Stimulated activated naive CD8-positive, alpha-beta T cell treated with anti-CD3 and anti-CD28 coated beads, Interleukin-15, Interleukin-2, amounts not matched to agents 100 U/mL and 50 U/mL, for 24 hours (primary cell): ENCODE measurements at regions not wholly inside any gene's neighbourhood (a gene's known extent, or its start where the extent isn't known, plus 50 kb on each side); places are given as distances from the start of the nearest gene placed in this dataset.

Source experiments
- ATAC-seq: fragments of 150-1000 bp; cut with Tn5 transposase; one replicate; pipeline ENCODE4 v1.10.0; 2021
- DNase-seq: peaks from one replicate; pipeline ENCODE4 v3.0.0; 2021

DNA sequence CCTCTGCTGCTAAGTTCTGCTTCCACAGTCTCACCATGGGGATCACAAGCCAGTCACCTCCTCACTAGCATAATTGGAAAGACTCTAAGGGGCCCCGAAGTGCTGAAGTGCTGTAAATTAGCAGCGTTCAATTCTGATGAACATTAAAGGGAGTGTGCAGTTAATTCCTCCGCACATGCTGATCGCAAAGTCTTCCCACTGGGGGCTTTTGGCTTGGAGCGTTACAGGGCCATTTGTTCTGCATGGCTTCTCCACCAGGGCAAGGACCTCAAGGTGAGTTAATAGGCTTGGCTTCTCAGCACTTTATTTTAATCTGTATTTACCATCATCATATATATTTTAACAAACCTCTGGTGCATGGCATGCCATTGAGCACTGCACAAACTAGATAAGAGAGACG is 216.3 kb upstream of the PARD3B start:
- ATAC-seq: no peak
- no peak for DNase-seq

DNA sequence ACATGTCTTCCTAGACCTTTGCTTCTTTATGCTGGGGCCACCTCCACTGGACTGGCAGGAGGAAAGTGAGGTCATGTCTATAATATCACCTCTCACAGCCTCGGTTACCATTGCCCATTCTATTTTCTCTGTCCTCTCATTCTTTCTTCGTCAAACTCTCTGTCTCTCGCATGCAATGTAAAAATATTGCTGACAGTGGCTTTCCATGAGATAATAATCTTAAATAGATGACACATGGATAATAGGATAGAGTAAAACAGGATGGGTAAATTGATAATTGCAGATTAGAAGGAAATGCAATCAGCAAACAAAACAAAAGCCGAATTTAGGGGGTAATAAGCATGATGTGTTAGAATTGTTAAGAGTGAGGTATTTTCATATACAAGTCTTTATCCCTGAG is 215.7 kb upstream of the PARD3B start:
- no peak for ATAC-seq
- DNase-seq: no peak

DNA sequence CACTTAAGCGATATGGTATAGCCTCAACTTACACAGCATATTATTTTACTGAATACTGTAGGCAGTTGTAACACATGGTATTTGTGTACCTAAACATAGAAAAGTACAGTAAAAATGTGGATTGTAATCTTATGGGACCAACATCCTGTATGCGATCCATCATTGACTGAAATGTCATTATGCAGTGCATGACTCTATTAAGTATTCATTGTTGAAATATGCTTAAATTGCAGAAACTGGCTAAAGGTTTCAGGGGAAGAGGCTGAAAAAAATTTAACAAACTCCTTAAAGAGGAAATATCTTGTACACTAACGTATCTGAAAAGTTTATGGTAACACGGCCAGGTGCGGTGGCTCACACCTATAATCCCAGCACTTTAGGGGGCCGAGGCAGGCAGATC is 214.1 kb upstream of the PARD3B start:
- DNase-seq: no peak
- ATAC-seq: no peak

DNA sequence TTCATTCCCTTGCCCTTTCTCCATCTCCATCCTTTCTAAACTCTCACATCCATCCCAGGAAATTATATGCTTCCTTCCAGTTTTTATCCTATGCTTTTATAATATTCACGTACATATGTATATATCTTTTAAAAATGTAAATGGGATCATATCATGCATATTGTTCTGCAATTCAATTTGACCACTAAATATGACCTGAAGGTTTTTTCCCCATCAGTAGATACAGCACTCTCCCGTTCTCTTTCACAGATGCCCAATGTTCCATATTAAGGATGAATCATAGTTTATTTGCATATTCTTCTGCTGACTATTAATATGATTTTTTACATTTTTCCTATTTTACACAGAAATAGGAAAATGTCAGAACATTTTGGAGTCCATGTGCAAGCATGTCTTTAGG is 213.3 kb upstream of the PARD3B start:
- DNase-seq (no peak), ATAC-seq (no peak)

DNA sequence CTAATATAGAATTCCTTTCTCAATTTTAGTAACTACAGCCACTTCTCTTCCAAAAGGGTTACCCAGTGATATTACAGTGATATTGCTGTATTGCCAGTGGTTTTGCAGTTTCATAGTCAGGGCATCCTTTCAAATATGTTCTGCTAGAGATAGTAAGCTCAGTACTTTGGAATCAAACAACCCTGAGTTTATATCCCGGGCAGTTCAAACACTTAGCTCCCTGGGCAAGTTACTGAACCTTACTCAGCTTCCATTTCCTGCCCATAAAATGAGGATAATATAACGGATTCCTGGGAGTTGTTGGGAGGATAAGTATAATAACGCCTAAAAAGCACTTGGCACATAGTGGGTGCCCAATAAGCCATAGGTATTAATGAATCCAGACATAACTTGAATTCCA is 212.6 kb upstream of the PARD3B start:
- ATAC-seq: no peak
- no peak for DNase-seq

DNA sequence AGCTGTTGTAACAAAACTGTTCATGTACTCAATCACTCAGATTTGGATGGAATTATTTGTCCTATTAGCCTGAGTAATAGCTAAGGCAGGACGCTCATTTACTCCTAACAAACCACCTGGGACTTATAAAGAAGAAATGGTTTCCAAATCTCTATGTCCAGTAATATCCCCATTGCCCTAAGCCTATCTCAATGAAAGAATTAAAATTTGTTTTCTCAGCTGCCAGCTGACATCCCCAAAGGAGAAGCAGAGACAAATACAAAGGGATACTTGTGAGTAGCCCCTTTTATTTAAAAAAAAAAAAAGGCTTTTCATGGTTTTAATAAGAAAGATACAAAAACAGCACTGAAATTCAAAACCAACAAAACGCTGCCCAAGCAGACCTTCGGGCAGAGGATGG is 211.4 kb upstream of the PARD3B start:
- ATAC-seq: no peak
- DNase-seq: no peak

DNA sequence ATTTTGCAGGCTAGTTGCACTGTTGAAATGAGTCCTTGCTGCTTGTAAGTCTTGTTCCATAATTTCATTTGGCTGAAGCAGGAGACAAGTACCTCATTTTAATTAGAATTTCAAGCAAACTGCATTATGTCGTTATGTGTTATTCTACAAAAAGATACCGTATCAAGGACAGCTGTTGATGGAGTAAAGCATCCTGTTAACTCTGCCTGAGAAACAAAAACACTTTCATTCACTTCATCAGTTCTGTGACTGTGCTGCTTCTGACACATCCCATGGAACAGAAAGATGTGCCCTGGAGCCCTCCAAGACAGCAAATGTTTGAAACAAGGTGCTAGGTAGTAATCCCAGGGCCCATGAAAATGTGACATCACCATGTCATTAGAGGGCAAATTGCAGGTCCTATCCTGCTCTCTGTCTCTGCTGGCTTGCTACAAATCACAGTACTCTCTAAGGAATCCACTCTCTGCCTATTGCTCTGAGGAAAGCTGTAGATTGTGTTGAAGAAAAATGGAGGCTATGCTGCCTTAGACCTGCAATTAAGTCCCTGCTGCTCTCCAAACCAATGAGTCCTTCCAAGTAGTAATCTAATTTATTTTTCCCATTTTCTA is 209.7 kb upstream of the PARD3B start:
- DNase-seq (no peak), ATAC-seq (no peak)

DNA sequence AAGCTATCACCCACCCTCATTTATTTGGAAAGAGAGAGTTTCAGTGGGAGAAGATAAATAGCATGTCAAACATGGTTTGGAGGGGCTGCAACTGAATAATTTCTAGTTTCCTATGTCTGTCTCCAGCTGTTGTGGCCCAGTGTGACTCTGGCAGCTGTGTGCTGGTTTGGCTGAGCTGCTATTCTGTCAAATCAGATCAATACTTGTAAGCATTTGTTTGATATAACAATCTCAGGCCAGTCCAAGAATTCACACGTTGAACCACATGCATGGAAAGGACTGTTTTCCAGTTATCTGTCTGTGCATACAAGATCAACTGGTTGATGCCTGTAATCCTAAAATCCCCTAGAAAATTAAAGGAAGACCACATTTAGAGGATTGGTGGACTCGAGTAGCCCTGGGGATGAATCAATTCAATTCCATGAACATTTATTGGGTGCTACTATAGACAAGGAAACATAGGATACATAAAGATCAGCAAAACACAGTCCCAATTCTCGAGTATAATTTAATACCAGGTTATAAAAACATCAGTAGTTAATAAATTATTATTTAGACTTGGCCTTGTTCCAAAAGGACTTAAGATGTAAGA is 209.0 kb upstream of the PARD3B start:
- ATAC-seq (no peak), DNase-seq (no peak)

DNA sequence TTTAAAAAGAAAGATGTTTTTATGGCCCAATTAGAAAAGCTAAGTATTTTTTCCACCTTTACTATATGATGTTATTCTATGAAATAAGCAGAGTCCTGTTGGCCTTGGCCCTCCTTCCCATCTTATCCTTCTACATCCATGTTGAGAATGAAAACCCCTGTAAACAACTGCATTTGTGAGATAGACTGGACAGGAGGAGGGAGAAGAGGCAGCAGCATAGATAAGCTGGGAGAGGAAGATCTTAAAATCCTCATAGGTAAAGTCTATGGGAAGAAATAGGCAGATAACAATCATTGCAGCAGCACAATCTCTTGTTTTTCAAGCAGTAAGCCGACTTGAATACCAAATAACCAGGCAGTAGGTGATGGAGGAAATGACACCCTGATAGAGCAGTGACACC is 207.6 kb upstream of the PARD3B start:
- ATAC-seq (no peak), DNase-seq (no peak)

DNA sequence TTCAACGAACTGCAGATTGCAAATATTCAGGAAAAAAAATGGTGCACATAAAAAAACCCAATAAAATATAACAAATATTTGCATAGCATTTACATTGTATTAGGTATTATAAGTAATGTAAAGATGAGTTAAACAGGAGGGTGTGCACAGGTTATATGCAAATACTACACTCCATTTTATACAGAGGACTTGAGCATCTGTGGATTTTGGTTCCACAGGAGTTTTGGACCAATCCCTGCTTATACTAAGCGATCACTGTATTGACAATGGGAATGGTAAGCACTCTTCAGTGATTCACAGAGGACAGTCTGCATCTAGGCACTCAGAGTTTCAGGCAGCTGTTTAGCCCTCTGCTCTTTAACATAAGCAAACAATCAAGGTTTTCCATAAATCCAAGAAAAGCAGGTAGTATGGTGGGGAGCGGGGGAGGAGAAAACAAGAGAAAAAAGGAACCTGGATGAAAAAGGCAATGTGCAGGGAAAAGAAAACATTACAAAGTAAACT is 206.0 kb upstream of the PARD3B start:
- ATAC-seq (no peak), DNase-seq (no peak)

DNA sequence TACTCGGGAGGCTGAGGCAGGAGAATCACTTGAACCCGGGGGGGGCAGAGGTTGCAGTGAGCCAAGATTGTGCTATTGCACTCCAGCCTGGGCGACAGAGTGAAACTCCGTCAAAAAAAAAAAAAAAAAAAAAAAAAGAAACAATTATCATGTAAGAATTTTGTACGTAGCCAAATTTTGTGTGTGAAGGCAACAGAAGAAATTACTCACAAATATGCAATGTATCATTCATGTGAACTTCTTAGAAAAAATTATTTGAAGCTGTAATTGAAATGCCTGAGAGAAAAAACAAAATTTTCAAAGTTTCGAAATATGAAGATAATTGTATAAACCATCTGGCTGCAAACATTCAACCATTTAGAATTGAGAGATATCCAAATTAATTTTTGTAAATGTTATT is 204.8 kb upstream of the PARD3B start:
- ATAC-seq (no peak), DNase-seq (no peak)

DNA sequence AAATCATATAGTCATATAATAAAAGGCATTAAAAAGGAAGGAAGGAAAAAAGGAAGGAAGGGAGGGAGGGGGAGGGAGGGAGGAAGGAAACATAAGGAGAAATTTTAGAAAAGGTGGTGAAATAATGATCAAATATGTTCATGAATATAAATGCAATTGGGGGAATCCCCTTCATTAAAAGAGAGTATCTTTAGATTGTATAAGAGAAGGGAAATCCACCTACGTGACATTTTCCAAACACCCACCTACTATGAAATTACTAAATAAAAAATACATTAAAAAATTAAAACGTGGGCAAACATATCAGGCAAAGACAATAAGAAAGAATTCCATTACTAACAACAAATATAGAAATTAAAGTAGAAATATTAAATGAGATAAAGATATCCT is 203.4 kb upstream of the PARD3B start:
- DNase-seq (no peak), ATAC-seq (no peak)

DNA sequence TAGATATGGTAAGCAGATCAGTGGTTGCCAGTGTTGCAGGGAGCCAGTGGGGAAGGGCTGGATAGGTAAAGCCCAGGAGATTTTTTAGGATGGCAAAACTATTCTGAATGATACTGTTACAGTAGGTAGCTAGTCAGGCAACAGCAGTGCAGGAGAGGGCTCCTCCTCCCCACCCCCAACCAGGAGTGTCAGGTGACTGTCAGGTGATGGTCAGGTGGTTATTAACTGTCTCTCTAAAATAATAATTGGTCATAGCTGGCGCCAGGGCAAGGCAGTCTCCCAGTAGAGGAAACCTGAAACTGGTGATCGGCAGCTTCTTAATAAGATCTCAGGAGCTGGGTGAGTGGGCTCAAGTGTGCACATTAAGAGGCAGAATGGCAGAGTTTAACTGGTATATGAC is 201.6 kb upstream of the PARD3B start:
- no peak for ATAC-seq
- no peak for DNase-seq

DNA sequence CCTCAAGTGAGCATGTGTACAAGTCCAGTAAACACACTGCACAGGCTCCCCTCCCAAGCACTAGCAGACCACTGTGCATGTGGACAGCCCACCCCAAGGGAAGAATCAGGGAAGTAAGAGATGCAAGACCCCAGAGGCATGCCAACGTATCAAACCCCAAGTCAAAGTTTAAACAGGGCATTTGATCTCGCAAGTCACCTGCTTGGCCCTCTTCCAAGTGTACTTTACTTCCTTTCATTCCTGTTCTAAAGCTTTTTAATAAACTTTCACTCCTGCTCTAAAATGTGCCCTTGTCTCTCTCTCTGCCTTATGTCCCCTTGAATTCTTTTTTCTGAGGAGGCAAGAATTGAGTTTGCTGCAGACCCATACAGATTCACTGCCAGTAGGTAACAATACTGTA is 201.2 kb upstream of the PARD3B start:
- DNase-seq (no peak), ATAC-seq (no peak)

DNA sequence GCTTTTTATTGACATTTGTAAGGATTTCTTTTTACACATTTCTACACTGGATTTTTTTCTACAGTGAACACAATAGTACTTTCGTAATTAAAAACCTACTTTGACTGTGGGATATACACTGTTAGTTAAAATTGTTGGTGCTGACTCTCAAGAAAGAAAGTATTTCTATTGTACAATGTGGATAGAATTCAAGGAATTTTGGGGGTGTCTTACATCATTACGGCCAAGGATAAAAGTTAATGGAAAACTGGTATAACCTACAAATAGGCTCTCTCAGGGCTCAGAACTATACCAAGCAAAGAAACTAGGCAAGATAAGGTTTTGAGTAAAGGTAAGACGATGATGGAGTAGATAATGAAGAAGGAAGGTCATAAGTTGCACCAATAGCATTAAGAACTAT is 198.4 kb upstream of the PARD3B start:
- ATAC-seq: no peak
- no peak for DNase-seq

DNA sequence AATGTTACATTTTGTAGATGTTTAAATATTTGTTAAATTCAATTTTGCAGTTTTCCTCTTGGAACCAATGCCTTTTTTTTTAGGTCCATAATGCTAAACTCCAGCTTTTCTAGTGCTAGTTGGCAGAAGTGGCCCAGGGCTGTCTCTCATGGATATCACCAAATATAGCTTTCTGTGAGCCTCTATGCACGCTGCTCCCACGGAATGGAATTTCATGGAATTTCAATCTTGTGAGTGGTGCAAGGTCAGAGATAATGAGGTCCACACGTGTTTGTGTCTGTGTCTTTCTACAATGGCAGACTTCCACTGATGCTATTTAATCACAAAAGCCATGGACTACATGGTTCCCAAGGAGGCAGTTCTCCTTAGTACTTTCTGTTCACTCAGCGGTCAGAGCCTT is 191.5 kb upstream of the PARD3B start:
- DNase-seq (no peak), ATAC-seq (no peak)

DNA sequence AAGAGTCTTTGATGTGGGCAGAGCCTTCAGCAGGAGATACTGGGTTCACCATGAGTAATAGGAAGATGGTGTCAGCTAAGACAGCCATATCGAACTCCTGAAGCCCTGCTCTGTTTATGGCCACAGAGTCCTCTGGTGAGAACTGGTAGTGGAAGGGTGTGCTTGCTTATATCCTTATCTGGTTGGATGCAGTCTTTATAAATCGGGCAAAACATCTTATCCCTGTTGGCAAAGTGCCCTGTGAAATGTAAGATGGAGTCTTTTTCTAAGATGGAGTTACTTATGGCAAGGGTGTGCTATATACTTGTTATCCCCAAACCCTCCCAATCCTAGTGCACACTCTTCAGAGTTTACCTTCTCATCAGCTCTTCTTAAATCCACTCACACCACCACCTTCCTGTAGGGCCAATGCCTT is 190.8 kb upstream of the PARD3B start:
- DNase-seq: no peak
- no peak for ATAC-seq

DNA sequence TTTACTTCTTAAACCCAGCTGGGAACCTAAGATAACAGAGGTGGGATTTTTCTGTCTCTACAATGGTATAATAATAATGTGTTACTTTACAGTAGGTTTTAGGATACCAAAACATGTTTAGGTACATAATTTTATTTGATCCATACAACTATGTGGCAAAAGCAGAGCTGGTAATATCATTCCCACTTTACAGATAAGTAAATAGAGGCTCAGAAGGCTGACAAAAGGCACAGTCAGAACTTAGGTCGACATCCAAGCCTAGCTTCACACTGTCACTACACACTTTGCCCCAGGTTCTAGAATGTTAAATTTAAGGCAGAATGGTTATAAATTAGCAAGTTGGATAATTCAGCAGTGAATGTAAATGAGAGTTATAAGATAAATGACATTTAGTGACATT is 189.6 kb upstream of the PARD3B start:
- no peak for ATAC-seq
- no peak for DNase-seq

DNA sequence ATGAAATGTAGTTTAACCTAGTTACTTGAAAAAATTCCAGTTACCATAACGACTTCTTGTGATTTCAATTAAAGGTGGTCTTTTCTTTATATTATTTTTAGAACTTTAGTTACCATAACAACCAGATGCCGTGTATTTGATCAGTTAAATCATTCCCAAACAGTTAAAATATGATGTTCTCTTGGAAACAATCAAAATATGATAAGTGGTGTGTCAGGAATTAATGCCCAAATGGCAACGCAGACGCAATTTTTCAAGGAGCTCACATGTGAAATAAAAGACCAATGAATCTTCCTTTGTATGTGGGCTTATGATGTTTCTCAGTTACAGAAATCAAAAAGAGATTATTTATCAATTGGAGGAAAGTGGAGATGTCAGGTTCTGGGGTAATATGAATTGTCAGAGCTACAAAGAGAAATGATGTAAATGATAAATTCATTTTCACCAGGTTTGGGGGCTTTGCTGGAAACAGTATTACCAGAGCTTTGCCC is 189.1 kb upstream of the PARD3B start:
- DNase-seq (no peak), ATAC-seq (no peak)

DNA sequence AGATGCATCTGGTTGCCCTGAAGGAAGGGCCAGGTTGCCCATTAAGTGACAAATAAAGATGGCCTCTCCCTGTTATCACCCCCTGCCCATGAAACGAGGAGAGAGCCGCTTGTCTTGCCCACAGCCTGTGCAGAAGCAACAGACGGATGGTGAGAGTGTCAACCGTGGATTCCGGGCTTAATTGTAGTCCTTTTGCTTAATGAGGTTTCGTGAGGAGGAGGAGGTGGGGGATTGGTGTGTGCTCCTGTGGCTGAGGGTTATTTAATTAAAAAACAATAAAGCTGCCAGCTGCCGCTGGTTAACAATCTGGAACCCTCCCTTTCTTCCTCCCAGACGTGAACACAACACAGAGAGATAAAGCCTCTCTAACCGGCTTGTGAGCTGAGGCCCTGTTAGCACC is 188.0 kb upstream of the PARD3B start:
- ATAC-seq (no peak), DNase-seq (no peak)

DNA sequence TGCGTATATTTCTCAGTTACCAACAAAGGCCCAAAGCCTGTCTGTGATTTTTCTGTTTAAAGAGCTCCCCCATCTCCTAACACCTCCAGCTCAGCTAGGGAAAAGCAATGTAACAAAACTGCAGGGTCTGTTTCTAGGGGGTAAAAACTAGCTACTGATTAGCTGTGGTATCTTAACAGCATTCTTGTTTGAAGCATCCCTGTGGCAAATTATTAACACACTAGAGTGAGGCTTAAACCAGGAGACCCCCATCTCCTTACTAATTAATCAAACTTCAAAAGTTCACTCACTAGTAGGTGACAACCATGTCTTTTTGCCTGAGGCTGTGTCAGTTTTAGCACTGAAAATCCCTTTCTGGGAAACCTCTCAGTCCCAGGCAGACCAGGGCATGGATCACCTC is 186.2 kb upstream of the PARD3B start:
- no peak for DNase-seq
- no peak for ATAC-seq

DNA sequence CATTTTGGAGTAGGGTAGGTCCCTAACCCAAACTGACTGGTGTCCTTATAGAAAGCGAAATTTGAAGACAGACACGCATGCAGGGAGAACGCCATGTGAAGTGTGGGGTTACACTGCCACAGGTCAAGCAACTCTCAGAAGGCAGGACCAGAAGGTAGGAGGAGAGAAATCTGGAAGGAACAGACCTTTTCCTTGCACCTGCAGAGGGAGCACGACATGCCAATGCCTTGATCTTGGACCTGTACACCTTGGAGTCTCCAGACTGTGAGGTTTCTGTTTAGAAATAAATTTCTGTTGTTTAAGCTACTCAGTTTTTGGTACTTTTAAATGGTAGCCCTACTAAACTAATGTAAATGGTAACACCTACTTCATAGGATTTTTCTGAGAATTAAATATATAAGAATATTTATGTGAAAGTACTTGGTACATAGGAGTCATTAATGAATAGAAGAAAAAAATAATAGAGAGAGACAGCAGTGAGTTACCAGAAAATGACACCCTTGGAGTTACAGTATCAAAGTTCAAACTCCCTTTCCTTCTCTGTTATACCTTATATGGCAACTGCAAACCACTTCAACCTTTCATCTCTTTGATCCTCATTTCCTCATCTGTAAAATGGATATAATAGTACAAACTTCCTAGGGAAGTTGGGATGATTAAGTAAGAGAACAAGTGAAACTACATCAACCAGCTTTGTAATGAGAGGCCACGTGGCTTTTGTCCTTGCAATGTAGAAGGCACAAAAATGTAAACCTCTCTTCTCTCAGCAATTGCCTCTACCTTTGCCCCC is 184.9 kb upstream of the PARD3B start:
- no peak for ATAC-seq
- no peak for DNase-seq

DNA sequence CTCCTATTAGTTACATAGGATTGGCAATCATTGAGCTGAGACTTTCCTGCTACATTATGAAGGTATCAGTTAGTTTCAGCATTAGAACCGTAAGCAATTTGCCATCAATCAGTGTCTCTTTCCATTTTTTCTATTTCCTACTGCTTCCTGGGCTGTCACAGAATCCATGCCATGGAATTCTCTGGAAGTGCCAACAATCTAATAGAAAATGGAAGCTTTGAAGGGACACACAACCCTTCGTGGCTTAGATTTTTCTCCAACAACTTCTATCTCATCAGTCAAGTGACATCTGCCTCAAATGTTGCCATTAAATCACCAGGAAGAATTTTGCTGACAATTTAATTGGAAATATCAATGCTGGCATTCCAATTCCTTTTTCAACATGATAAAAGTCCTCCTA is 183.5 kb upstream of the PARD3B start:
- DNase-seq: no peak
- ATAC-seq: no peak

DNA sequence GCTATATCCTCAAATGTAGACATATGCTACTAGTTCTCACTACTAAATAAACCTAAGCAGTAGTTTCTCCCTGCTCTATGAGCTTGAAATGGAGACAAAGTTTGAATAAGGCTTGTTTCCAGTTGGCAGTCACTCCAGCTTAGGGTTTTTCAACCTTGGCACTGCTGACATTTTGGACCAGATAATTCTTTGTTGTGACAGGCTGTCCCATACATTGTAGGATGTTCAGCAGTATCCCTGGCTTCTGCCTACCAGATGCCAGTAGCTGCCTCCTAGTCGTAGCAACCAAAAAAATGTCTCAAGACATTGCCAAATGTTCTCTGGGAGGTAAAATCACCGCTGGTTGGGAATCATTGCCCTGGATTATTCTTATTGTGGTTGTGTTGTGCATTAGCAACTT is 182.7 kb upstream of the PARD3B start:
- DNase-seq: no peak
- ATAC-seq: no peak
